ENCODE measurements at regions not wholly inside any gene's neighbourhood (a gene's known extent, or its start where the extent isn't known, plus 50 kb on each side); places are given as distances from the start of the nearest gene placed in this dataset.

GRCh38 chr3:193773266-193774220 is 180.5 kb downstream of the OPA1 start:
- H3K79me2 ChIP-seq (replicated peaks; ENCODE audit: insufficient read depth, low read length): no peaks in the 10 kb centered on the region
- H3K9me3 ChIP-seq (ENCODE audit: low read length): no peaks in the 10 kb centered on the region
- H3K4me2 ChIP-seq (ENCODE audit: low read length): no peak overlapping the region
- H3K4me3 ChIP-seq (ENCODE audit: low read length): no peak overlapping the region
- peaks cover 28% of the 10 kb centered on the region for H3K27me3 ChIP-seq (ENCODE audit: insufficient read depth, low read depth, low read length)
- H3K36me3 ChIP-seq (ENCODE audit: insufficient read depth, low read length): no peaks in the 10 kb centered on the region
- no peak overlapping the region for H3K9ac ChIP-seq (ENCODE audit: low read length)
- no peaks in the 10 kb centered on the region for H4K20me1 ChIP-seq (ENCODE audit: insufficient read depth)
- H3K9me2 ChIP-seq (ENCODE audit: insufficient read depth, low read length): no peaks in the 10 kb centered on the region
- H3K27ac ChIP-seq (ENCODE audit: low read length): no peak overlapping the region
- H2AFZ ChIP-seq (ENCODE audit: low read depth, low read length): no peak overlapping the region
- TF ChIP-seq MXI1 (conservative IDR thresholded peaks at IDR 0.05; ENCODE audit: poor library complexity, severe bottlenecking) (no peak), SMC3 (conservative IDR thresholded peaks at IDR 0.05; ENCODE audit: poor library complexity) (no peak), EZH2 (IDR thresholded peaks at IDR 0.05; ENCODE audit: borderline replicate concordance, insufficient read depth, low read length, poor library complexity, severe bottlenecking) (no peak), CTCF (IDR thresholded peaks at IDR 0.05; ENCODE audit: poor library complexity, severe bottlenecking) (no peak), RAD21 (conservative IDR thresholded peaks at IDR 0.05) (no peak), EP300 (conservative IDR thresholded peaks at IDR 0.05; ENCODE audit: poor library complexity, severe bottlenecking) (no peak), POLR2AphosphoS5 (IDR thresholded peaks at IDR 0.05) (no peak), REST (IDR thresholded peaks at IDR 0.05; ENCODE audit: borderline replicate concordance) (no peak), TAF1 (IDR thresholded peaks at IDR 0.05; ENCODE audit: low read depth) (no peak)
- H3F3A ChIP-seq (ENCODE audit: insufficient read depth, low read length, poor library complexity, severe bottlenecking): no peaks in the 10 kb centered on the region

- no peak overlapping the region for H3K4me3 ChIP-seq (ENCODE audit: low read length)
- no peaks in the 10 kb centered on the region for H3F3A ChIP-seq (ENCODE audit: insufficient read depth, low read length, poor library complexity, severe bottlenecking)
- no peaks in the 10 kb centered on the region for H3K36me3 ChIP-seq (ENCODE audit: insufficient read depth, low read length)
- H3K4me2 ChIP-seq (ENCODE audit: low read length): no peak overlapping the region
- no peak overlapping the region for H3K9ac ChIP-seq (ENCODE audit: low read length)
- H3K9me3 ChIP-seq (ENCODE audit: low read length): no peaks in the 10 kb centered on the region
- no peaks in the 10 kb centered on the region for H3K9me2 ChIP-seq (ENCODE audit: insufficient read depth, low read length)
- peaks cover 31% of the 10 kb centered on the region for H3K27me3 ChIP-seq (ENCODE audit: insufficient read depth, low read depth, low read length)
- no peak overlapping the region for H2AFZ ChIP-seq (ENCODE audit: low read depth, low read length)
- H3K79me2 ChIP-seq (replicated peaks; ENCODE audit: insufficient read depth, low read length): no peaks in the 10 kb centered on the region
- TF ChIP-seq REST (IDR thresholded peaks at IDR 0.05; ENCODE audit: borderline replicate concordance): no peak
- TF ChIP-seq MXI1 (conservative IDR thresholded peaks at IDR 0.05; ENCODE audit: poor library complexity, severe bottlenecking): no peak
- TF ChIP-seq EP300 (conservative IDR thresholded peaks at IDR 0.05; ENCODE audit: poor library complexity, severe bottlenecking): no peak
- no peak for TF ChIP-seq CTCF (IDR thresholded peaks at IDR 0.05; ENCODE audit: poor library complexity, severe bottlenecking)
- no peak for TF ChIP-seq EZH2 (IDR thresholded peaks at IDR 0.05; ENCODE audit: borderline replicate concordance, insufficient read depth, low read length, poor library complexity, severe bottlenecking)
- TF ChIP-seq SMC3 (conservative IDR thresholded peaks at IDR 0.05; ENCODE audit: poor library complexity): no peak
- no peak for TF ChIP-seq POLR2AphosphoS5 (IDR thresholded peaks at IDR 0.05)
- no peak for TF ChIP-seq RAD21 (conservative IDR thresholded peaks at IDR 0.05)
- no peak for TF ChIP-seq TAF1 (IDR thresholded peaks at IDR 0.05; ENCODE audit: low read depth)
- H3K27ac ChIP-seq (ENCODE audit: low read length): no peak overlapping the region
- H4K20me1 ChIP-seq (ENCODE audit: insufficient read depth): no peaks in the 10 kb centered on the region
Measured at GRCh38 chr3:193774272-193774915, 181.4 kb downstream of the OPA1 start.

Data from neural cell (in vitro differentiated cells).